Panc1 (cell line): ENCODE measurements at regions not wholly inside any gene's neighbourhood (a gene's known extent, or its start where the extent isn't known, plus 50 kb on each side); places are given as distances from the start of the nearest gene placed in this dataset.

Experiments used
- ATAC-seq: fragments of 200-7000 bp; cut with Tn5 transposase; 2 replicates; pipeline ENCODE4 v1.9.1; 2020; ENCODE audit warnings: mild to moderate bottlenecking, moderate library complexity
- BruUV-seq: library from RNA; stranded (reverse); fragments of 400-500 nt; replicated peaks from 2 replicates; lab custom pipeline; 2021; lab: Mats Ljungman, UMichigan
- CTCF ChIA-PET: fragments of 300-600 bp; sonication (Branson Sonifier 250); formaldehyde crosslinking; loops from one replicate; lab custom pipeline; 2022; ENCODE audit warnings: antibody characterized with exemption; lab: Charles Lee
- POLR2A ChIA-PET: fragments of 300-600 bp; sonication (Branson Sonifier 250); formaldehyde crosslinking; loops from one replicate; lab custom pipeline; 2022; ENCODE audit warnings: antibody characterized with exemption; lab: Charles Lee
- DNase-seq: peaks from one replicate; pipeline ENCODE4 v3.0.0-alpha.2; 2010; ENCODE audit warnings: low read depth, low spot score
- H3K27ac ChIP-seq: 2 replicates; pipeline ENCODE4 v1.5.1; 2011; ENCODE audit warnings: mild to moderate bottlenecking, low read length, inconsistent platforms
- H3K27me3 ChIP-seq: fragments of 200-500 bp; sonication (Bioruptor generic); 2 replicates; pipeline ENCODE4 v1.6.0; 2014; ENCODE audit warnings: low read length, inconsistent platforms; ENCODE audit not compliant: control insufficient read depth, insufficient read depth
- H3K36me3 ChIP-seq: fragments of 200-500 bp; sonication (Bioruptor generic); 2 replicates; pipeline ENCODE4 v1.5.1; 2014; ENCODE audit warnings: inconsistent platforms, mild to moderate bottlenecking, low read length, moderate library complexity; ENCODE audit not compliant: control insufficient read depth, insufficient read depth
- H3K4me1 ChIP-seq: 2 replicates; pipeline ENCODE4 v1.5.1; 2011; ENCODE audit warnings: inconsistent platforms, mild to moderate bottlenecking, low read length, moderate library complexity; ENCODE audit not compliant: control insufficient read depth, insufficient read depth
- H3K4me3 ChIP-seq, 2 experiments: 2 replicates each; pipeline ENCODE4 v1.5.1; 2011 to 2012; ENCODE audit warnings: low read depth in 2 of 2, low read length in 2 of 2, mild to moderate bottlenecking in 2 of 2, inconsistent platforms in 1 of 2, moderate library complexity in 1 of 2
- H3K9me3 ChIP-seq: fragments of 200-500 bp; sonication (Bioruptor generic); 2 replicates; pipeline ENCODE4 v1.5.1; 2014; ENCODE audit warnings: low read depth, mild to moderate bottlenecking, inconsistent platforms, low read length, moderate library complexity; ENCODE audit not compliant: control insufficient read depth, insufficient read depth
- POLR2AphosphoS5 ChIP-seq: IDR thresholded peaks from 2 replicates; pipeline ENCODE4 v1.6.1; 2012; ENCODE audit warnings: mild to moderate bottlenecking, low read depth, low read length, moderate library complexity
- SIN3A ChIP-seq: IDR thresholded peaks from 2 replicates; pipeline ENCODE4 v1.6.1; 2012; ENCODE audit warnings: low read depth, mild to moderate bottlenecking, low read length, moderate library complexity, borderline replicate concordance; ENCODE audit not compliant: insufficient read depth
- TCF7L2 ChIP-seq: IDR thresholded peaks from 2 replicates; pipeline ENCODE4 v1.6.1; 2011; ENCODE audit warnings: mild to moderate bottlenecking, low read depth, low read length, inconsistent platforms
- in situ Hi-C: cut with HindIII; loops from 2 replicates; pipeline ENCODE4 v1.10.0; 2016; ENCODE audit warnings: low sequenced_read_pairs, low pct_unique_long_range_greater_than_20kb
- intact Hi-C: fragments of 100-400 bp; cut with micrococcal nuclease; formaldehyde crosslinking; loops from one replicate; pipeline ENCODE4 v1.10.0; 2022; ENCODE audit not compliant: unreplicated experiment
- TF ChIP-seq, protein P1 (sequence below), 2 experiments: IDR thresholded peaks; 2 replicates each; pipeline ENCODE4 v1.6.1; 2011 to 2012; ENCODE audit warnings: low read depth in 2 of 2, control low read depth in 1 of 2, low read length in 1 of 2, mild to moderate bottlenecking in 1 of 2, moderate library complexity in 1 of 2; ENCODE audit not compliant: insufficient read depth in 1 of 2
- TF ChIP-seq, protein P2 (sequence below): fragments of 450-650 bp; IDR thresholded peaks from 2 replicates; pipeline ENCODE4 v1.5.1; 2017; ENCODE audit warnings: mild to moderate bottlenecking

DNA sequence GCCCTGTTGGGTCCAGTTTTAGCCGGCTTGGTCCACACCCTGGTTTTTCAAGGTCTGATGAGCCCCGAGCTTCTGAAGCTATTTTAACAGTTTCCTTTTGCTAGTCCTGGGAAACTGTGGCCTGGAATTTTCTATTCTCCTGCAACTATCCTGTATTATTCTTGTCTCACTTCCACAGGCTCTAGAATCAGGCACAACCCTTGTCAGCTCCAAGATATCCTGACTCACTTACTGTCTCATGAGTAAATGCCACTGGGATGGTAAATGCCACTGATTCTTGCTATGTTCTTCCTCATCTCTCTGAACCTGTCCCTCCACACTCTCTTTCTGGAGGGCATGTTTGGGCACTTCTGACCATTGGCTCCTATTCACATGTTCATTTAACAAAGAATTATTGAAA lies 611.5 kb upstream of the IGFBP3 start:
- ChIA-PET POLR2A (interaction anchor here (0.6 kb wide), 1 partner anchor 1769 kb away, joined by 5 read pairs; no protein-coding TSS in a partner anchor), CTCF (interaction anchor here (0.6 kb wide), 1 partner anchor 1402 kb away, joined by 3 read pairs; no protein-coding TSS in a partner anchor)
- Histone ChIP-seq H3K36me3 (no peaks in the 10 kb centered on the region), H3K9me3 (no peaks in the 10 kb centered on the region), H3K4me3 (no peak overlapping the region), H3K27me3 (no peaks in the 10 kb centered on the region), H3K4me1 (no peaks in the 10 kb centered on the region), H3K27ac (no peak overlapping the region)
- in situ Hi-C loops, result no loop called here
- TF ChIP-seq SIN3A (no peak), POLR2AphosphoS5 (no peak), TCF7L2 (no peak)
- TF ChIP-seq, protein P1, sequence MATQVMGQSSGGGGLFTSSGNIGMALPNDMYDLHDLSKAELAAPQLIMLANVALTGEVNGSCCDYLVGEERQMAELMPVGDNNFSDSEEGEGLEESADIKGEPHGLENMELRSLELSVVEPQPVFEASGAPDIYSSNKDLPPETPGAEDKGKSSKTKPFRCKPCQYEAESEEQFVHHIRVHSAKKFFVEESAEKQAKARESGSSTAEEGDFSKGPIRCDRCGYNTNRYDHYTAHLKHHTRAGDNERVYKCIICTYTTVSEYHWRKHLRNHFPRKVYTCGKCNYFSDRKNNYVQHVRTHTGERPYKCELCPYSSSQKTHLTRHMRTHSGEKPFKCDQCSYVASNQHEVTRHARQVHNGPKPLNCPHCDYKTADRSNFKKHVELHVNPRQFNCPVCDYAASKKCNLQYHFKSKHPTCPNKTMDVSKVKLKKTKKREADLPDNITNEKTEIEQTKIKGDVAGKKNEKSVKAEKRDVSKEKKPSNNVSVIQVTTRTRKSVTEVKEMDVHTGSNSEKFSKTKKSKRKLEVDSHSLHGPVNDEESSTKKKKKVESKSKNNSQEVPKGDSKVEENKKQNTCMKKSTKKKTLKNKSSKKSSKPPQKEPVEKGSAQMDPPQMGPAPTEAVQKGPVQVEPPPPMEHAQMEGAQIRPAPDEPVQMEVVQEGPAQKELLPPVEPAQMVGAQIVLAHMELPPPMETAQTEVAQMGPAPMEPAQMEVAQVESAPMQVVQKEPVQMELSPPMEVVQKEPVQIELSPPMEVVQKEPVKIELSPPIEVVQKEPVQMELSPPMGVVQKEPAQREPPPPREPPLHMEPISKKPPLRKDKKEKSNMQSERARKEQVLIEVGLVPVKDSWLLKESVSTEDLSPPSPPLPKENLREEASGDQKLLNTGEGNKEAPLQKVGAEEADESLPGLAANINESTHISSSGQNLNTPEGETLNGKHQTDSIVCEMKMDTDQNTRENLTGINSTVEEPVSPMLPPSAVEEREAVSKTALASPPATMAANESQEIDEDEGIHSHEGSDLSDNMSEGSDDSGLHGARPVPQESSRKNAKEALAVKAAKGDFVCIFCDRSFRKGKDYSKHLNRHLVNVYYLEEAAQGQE (IDR thresholded peaks at IDR 0.05; ENCODE audit: insufficient read depth in 1 of 2, low read depth in 2 of 2, low read length in 1 of 2), result no peak
- TF ChIP-seq, protein P2, sequence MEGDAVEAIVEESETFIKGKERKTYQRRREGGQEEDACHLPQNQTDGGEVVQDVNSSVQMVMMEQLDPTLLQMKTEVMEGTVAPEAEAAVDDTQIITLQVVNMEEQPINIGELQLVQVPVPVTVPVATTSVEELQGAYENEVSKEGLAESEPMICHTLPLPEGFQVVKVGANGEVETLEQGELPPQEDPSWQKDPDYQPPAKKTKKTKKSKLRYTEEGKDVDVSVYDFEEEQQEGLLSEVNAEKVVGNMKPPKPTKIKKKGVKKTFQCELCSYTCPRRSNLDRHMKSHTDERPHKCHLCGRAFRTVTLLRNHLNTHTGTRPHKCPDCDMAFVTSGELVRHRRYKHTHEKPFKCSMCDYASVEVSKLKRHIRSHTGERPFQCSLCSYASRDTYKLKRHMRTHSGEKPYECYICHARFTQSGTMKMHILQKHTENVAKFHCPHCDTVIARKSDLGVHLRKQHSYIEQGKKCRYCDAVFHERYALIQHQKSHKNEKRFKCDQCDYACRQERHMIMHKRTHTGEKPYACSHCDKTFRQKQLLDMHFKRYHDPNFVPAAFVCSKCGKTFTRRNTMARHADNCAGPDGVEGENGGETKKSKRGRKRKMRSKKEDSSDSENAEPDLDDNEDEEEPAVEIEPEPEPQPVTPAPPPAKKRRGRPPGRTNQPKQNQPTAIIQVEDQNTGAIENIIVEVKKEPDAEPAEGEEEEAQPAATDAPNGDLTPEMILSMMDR, result no peak
- no peak for DNase-seq
- no peak for ATAC-seq
- BruUV-seq, result no TSS peak
- intact Hi-C loops, result no loop called here

GRCh38 chr7:46530081-46530750 lies 609.1 kb upstream of the IGFBP3 start:
- ChIA-PET POLR2A (no interaction called here), CTCF (no interaction called here)
- H3K27me3 ChIP-seq, result no peaks in the 10 kb centered on the region
- BruUV-seq, result no TSS peak
- intact Hi-C loops, result no loop called here
- no peak overlapping the region for H3K27ac ChIP-seq
- no peaks in the 10 kb centered on the region for H3K4me1 ChIP-seq
- TF ChIP-seq POLR2AphosphoS5 (no peak), TCF7L2 (no peak), SIN3A (no peak)
- TF ChIP-seq, protein P2, result no peak
- TF ChIP-seq, protein P1 (IDR thresholded peaks at IDR 0.05; ENCODE audit: insufficient read depth in 1 of 2, low read depth in 2 of 2, low read length in 1 of 2), result no peak
- ATAC-seq (no peak), DNase-seq (no peak)
- H3K36me3 ChIP-seq, result no peaks in the 10 kb centered on the region
- in situ Hi-C loops, result no loop called here
- H3K9me3 ChIP-seq, result peaks cover 2% of the 10 kb centered on the region; the same call in 1 of the 2 replicates
- H3K4me3 ChIP-seq, result no peak overlapping the region
